H1 (cell line): ENCODE measurements at regions not wholly inside any gene's neighbourhood (a gene's known extent, or its start where the extent isn't known, plus 50 kb on each side); places are given as distances from the start of the nearest gene placed in this dataset.

Experiments used
- CTCF ChIA-PET: fragments of 300-600 bp; sonication (Branson Sonifier 250); formaldehyde crosslinking; loops from one replicate; lab custom pipeline; 2021; ENCODE audit not compliant: partially characterized antibody; lab: Charles Lee
- POLR2A ChIA-PET: fragments of 300-600 bp; sonication (Branson Sonifier 250); formaldehyde crosslinking; loops from one replicate; lab custom pipeline; 2021; ENCODE audit warnings: inconsistent platforms; ENCODE audit not compliant: partially characterized antibody; lab: Charles Lee
- DNase-seq, 2 experiments: peaks; one replicate each; pipeline versions ENCODE4 v3.0.0 to v3.0.0-alpha.2; 2010 to 2022; ENCODE audit warnings: low spot score in 2 of 2, low read depth in 1 of 2, mixed read lengths in 1 of 2
- FAIRE-seq: peaks from 2 replicates; lab custom pipeline; 2011; peaks lifted over from hg19 to GRCh38; lab: Jason Lieb, UNC
- H2AFZ ChIP-seq: 2 replicates; pipeline ENCODE4 v1.8.1; 2012; ENCODE audit warnings: low read length, inconsistent platforms
- H2AK5ac ChIP-seq: 2 replicates; pipeline ENCODE4 v1.6.1; 2013; ENCODE audit warnings: low read depth, low read length
- H2BK120ac ChIP-seq: replicated peaks from 2 replicates; pipeline ENCODE3; 2013; ENCODE audit warnings: low read depth, low read length, inconsistent platforms
- H2BK12ac ChIP-seq: 2 replicates; pipeline ENCODE4 v1.6.1; 2013; ENCODE audit warnings: low read depth, low read length
- H2BK15ac ChIP-seq: 2 replicates; pipeline ENCODE4 v1.6.1; 2013; ENCODE audit warnings: low read length
- H2BK20ac ChIP-seq: 2 replicates; pipeline ENCODE4 v1.6.1; 2013; ENCODE audit warnings: low read length
- H2BK5ac ChIP-seq: 2 replicates; pipeline ENCODE4 v1.6.1; 2013; ENCODE audit warnings: low read depth, low read length
- H3K14ac ChIP-seq: 2 replicates; pipeline ENCODE4 v1.6.1; 2013; ENCODE audit warnings: inconsistent platforms; ENCODE audit not compliant: insufficient read length
- H3K18ac ChIP-seq: 2 replicates; pipeline ENCODE4 v1.6.1; 2013; ENCODE audit warnings: low read length; ENCODE audit errors: extremely low read depth
- H3K23ac ChIP-seq: 2 replicates; pipeline ENCODE4 v1.6.1; 2013; ENCODE audit warnings: inconsistent platforms; ENCODE audit not compliant: insufficient read length
- H3K23me2 ChIP-seq: 2 replicates; pipeline ENCODE4 v1.6.1; 2013; ENCODE audit warnings: low read depth, low read length
- H3K27ac ChIP-seq: 2 replicates; pipeline ENCODE4 v1.6.1; 2011; ENCODE audit warnings: low read depth, low read length, inconsistent platforms
- H3K27me3 ChIP-seq, 4 experiments: replicated peaks in 1 of 4; 1 replicate in 1 of 4; 2 replicates in 3 of 4; pipeline versions ENCODE4 v1.6.1 to v1.8.1; 2011 to 2013; ENCODE audit warnings: low read length in 3 of 4, mild to moderate bottlenecking in 3 of 4, inconsistent platforms in 2 of 4, mixed read lengths in 2 of 4, moderate library complexity in 1 of 4; ENCODE audit not compliant: control insufficient read depth in 3 of 4, insufficient read depth in 3 of 4; ENCODE audit errors: extremely low read depth in 1 of 4
- H3K36me3 ChIP-seq, 4 experiments: 2 replicates each; pipeline versions ENCODE4 v1.6.1 to v1.8.1; 2011 to 2013; ENCODE audit warnings: mild to moderate bottlenecking in 4 of 4, low read length in 3 of 4, moderate library complexity in 2 of 4, control low read depth in 1 of 4, inconsistent platforms in 1 of 4; ENCODE audit not compliant: insufficient read depth in 4 of 4, control insufficient read depth in 2 of 4
- H3K4ac ChIP-seq: replicated peaks from 2 replicates; pipeline ENCODE3; 2013; ENCODE audit warnings: low read length, low read depth, mixed read lengths, inconsistent platforms; ENCODE audit not compliant: insufficient read length
- H3K4me1 ChIP-seq, 4 experiments: replicated peaks in 1 of 4; 1 replicate in 1 of 4; 2 replicates in 3 of 4; pipeline versions ENCODE4 v1.6.1 to v1.8.1; 2011 to 2013; ENCODE audit warnings: low read length in 3 of 4, inconsistent platforms in 2 of 4, mixed read lengths in 1 of 4; ENCODE audit not compliant: insufficient read depth in 4 of 4, control insufficient read depth in 3 of 4
- H3K4me2 ChIP-seq, 2 experiments: 2 replicates each; pipeline versions ENCODE4 v1.6.1 to v1.8.1; 2011 to 2013; ENCODE audit warnings: low read depth in 2 of 2, low read length in 2 of 2, control low read depth in 1 of 2, inconsistent platforms in 1 of 2, mild to moderate bottlenecking in 1 of 2; ENCODE audit not compliant: insufficient read depth in 1 of 2
- H3K4me3 ChIP-seq, 4 experiments: fragments of 200-600, 300-600 bp in 1 of 4; sonication (generic), shearing (Covaris generic), sonication (Bioruptor Twin) in 1 of 4; 2 replicates each; pipeline versions ENCODE4 v1.5.1 to v1.8.1; 2011 to 2016; ENCODE audit warnings: low read length in 4 of 4, low read depth in 3 of 4, control low read depth in 2 of 4, inconsistent platforms in 2 of 4, mild to moderate bottlenecking in 2 of 4, mixed read lengths in 1 of 4, moderate library complexity in 1 of 4; ENCODE audit not compliant: insufficient read depth in 2 of 4; ENCODE audit errors: extremely low read depth in 1 of 4
- H3K56ac ChIP-seq: replicated peaks from 2 replicates; pipeline ENCODE3; 2013; ENCODE audit warnings: low read depth, mild to moderate bottlenecking, mixed read lengths, low read length, inconsistent platforms; ENCODE audit not compliant: insufficient read length
- H3K79me1 ChIP-seq: 2 replicates; pipeline ENCODE4 v1.6.1; 2013; ENCODE audit warnings: low read depth, low read length, control low read depth
- H3K79me2 ChIP-seq, 2 experiments: 2 replicates each; pipeline versions ENCODE4 v1.6.1 to v1.8.1; 2012 to 2013; ENCODE audit warnings: low read length in 2 of 2, mild to moderate bottlenecking in 2 of 2, inconsistent platforms in 1 of 2; ENCODE audit not compliant: insufficient read depth in 2 of 2, control insufficient read depth in 1 of 2
- H3K9ac ChIP-seq, 4 experiments: replicated peaks in 1 of 4; 1 replicate in 1 of 4; 2 replicates in 3 of 4; pipeline versions ENCODE4 v1.6.1 to v1.8.1; 2011 to 2013; ENCODE audit warnings: low read depth in 3 of 4, low read length in 3 of 4, control low read depth in 2 of 4, mild to moderate bottlenecking in 2 of 4, moderate library complexity in 2 of 4, inconsistent platforms in 1 of 4; ENCODE audit errors: extremely low read depth in 1 of 4
- H3K9me3 ChIP-seq, 2 experiments: 2 replicates each; pipeline versions ENCODE4 v1.6.1 to v1.8.1; 2012 to 2013; ENCODE audit warnings: mild to moderate bottlenecking in 2 of 2, moderate library complexity in 2 of 2, control low read depth in 1 of 2, inconsistent platforms in 1 of 2, low read depth in 1 of 2, low read length in 1 of 2, mixed read lengths in 1 of 2; ENCODE audit not compliant: insufficient read depth in 2 of 2
- H4K20me1 ChIP-seq, 2 experiments: replicated peaks in 1 of 2; 2 replicates each; pipeline versions ENCODE3 to v1.8.1; 2011 to 2013; ENCODE audit warnings: inconsistent platforms in 2 of 2, low read length in 2 of 2, mild to moderate bottlenecking in 1 of 2; ENCODE audit not compliant: insufficient read depth in 2 of 2, control insufficient read depth in 1 of 2
- H4K5ac ChIP-seq: 2 replicates; pipeline ENCODE4 v1.6.1; 2013; ENCODE audit warnings: low read length, low read depth, mixed read lengths, inconsistent platforms; ENCODE audit not compliant: insufficient read length
- H4K8ac ChIP-seq: 2 replicates; pipeline ENCODE4 v1.8.0; 2013; ENCODE audit warnings: mild to moderate bottlenecking, moderate library complexity, low read length, inconsistent platforms; ENCODE audit not compliant: insufficient read depth; ENCODE audit errors: extremely low read depth
- H4K91ac ChIP-seq: replicated peaks from 2 replicates; pipeline ENCODE3; 2013; ENCODE audit warnings: low read length, mixed read lengths, inconsistent platforms; ENCODE audit not compliant: insufficient read length
- HDAC6 ChIP-seq: IDR thresholded peaks from one replicate; pipeline ENCODE4 v1.7.1; 2012; ENCODE audit warnings: low read depth, mild to moderate bottlenecking, inconsistent platforms, low read length, moderate library complexity
- KDM1A ChIP-seq: fragments of 200-600, 300-600 bp; sonication (generic); IDR thresholded peaks from 2 replicates; pipeline ENCODE4 v1.7.1; 2016; ENCODE audit warnings: mild to moderate bottlenecking, low read length, borderline replicate concordance
- NANOG ChIP-seq: IDR thresholded peaks from 2 replicates; pipeline ENCODE4 v1.6.1; 2011; ENCODE audit warnings: low read length, low read depth, mild to moderate bottlenecking, inconsistent platforms; ENCODE audit not compliant: insufficient read depth, poor library complexity, severe bottlenecking
- NRF1 ChIP-seq: IDR thresholded peaks from 2 replicates; pipeline ENCODE4 v1.6.1; 2011; ENCODE audit warnings: mild to moderate bottlenecking, low read depth, low read length, improper control_type of control experiment
- RFX5 ChIP-seq: IDR thresholded peaks from 2 replicates; pipeline ENCODE4 v1.6.1; 2011; ENCODE audit warnings: low read depth, low read length, improper control_type of control experiment, borderline replicate concordance
- SIN3A ChIP-seq, 2 experiments: IDR thresholded peaks in 1 of 2; conservative IDR thresholded peaks in 1 of 2; 2 replicates each; pipeline ENCODE4 v1.6.1; 2011 to 2012; ENCODE audit warnings: low read length in 2 of 2, improper control_type of control experiment in 1 of 2, low read depth in 1 of 2, mild to moderate bottlenecking in 1 of 2
- SIX5 ChIP-seq: IDR thresholded peaks from 2 replicates; pipeline ENCODE4 v1.6.1; 2011; ENCODE audit warnings: mild to moderate bottlenecking, low read depth, low read length
- SP2 ChIP-seq: IDR thresholded peaks from 2 replicates; pipeline ENCODE4 v1.6.1; 2012; ENCODE audit warnings: mild to moderate bottlenecking, low read length, inconsistent platforms
- WGBS, 2 experiments: shearing (Covaris generic) in 1 of 2; methylation state at CpG; one replicate each; pipeline versions ENCODE4 v1.1.6 to v1.1.7; 2013 to 2015; ENCODE audit warnings: low lambda C conversion rate in 2 of 2, mixed read lengths in 2 of 2, inconsistent platforms in 1 of 2, low coverage in 1 of 2, missing lambda C conversion rate in 1 of 2; ENCODE audit not compliant: insufficient replicate concordance in 2 of 2, insufficient coverage in 1 of 2, insufficient read length in 1 of 2; ENCODE audit errors: extremely low coverage in 1 of 2, missing lambda C conversion rate in 1 of 2; 5-methylcytosine and 5-hydroxymethylcytosine counted together
- TF ChIP-seq, protein P1 (sequence below): IDR thresholded peaks from 2 replicates; pipeline ENCODE4 v1.6.1; 2012; ENCODE audit warnings: low read length, inconsistent platforms
- TF ChIP-seq, protein P2 (sequence below): IDR thresholded peaks from 2 replicates; pipeline ENCODE4 v1.6.1; 2011; ENCODE audit warnings: low read depth, mild to moderate bottlenecking, low read length; ENCODE audit not compliant: insufficient read depth

DNA sequence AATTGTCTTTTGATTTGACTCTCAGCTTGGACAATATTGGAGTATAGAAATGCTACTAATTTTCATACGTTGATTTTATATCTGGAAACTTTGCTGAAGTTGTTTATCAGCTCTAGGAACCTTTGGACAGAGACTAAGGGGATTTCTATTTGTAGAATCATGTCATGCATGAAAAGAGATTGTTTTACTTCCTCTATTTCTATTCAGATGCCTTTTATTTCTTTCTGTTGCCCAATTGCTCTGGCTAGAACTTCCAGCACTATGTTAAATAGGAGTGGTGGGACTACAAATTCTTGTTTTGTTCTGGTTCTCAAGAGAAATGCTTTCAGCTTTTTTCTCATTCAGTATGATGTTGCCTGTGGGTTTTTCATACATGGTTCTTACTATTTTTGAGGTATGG lies 112.8 kb upstream of the CDH12 start:
- CTCF ChIA-PET = interaction anchor here (0.6 kb wide), 1 partner anchor 419 kb away, joined by 3 read pairs; no protein-coding TSS in a partner anchor
- WGBS, 2 experiments = 100% methylated on average over 1 of the region's 1 CpG; no CpG with 5 or more reads in 1 of the 2 experiments

More for the DNA sequence above, 112.8 kb upstream of the CDH12 start:
- Histone ChIP-seq H3K4ac (no peak overlapping the region), H3K56ac (no peak overlapping the region), H2BK20ac (no peak overlapping the region), H3K23ac (no peak overlapping the region), H4K8ac (no peak overlapping the region), H2AK5ac (no peak overlapping the region), H3K79me1 (no peaks in the 10 kb centered on the region), H3K18ac (no peak overlapping the region), H2BK5ac (no peak overlapping the region), H3K9me3 (0 out of 4 replicates have a peak, but pooled peaks cover 0 to 4% of the 10 kb centered on the region in 2 experiments), H3K27ac (no peak overlapping the region), H3K4me1 (no peaks in the 10 kb centered on the region), H3K4me2 (no peak overlapping the region), H2BK12ac (no peak overlapping the region), H3K4me3 (no peak overlapping the region), H2BK120ac (no peak overlapping the region), H3K36me3 (no peaks in the 10 kb centered on the region), H4K5ac (no peak overlapping the region), H4K91ac (no peak overlapping the region), H2BK15ac (no peak overlapping the region), H2AFZ (no peak overlapping the region), H3K9ac (no peak overlapping the region), H3K23me2 (no peaks in the 10 kb centered on the region), H3K79me2 (no peaks in the 10 kb centered on the region), H3K27me3 (no peaks in the 10 kb centered on the region), H3K14ac (no peak overlapping the region), H4K20me1 (no peaks in the 10 kb centered on the region)
- FAIRE-seq (no peak), DNase-seq (no peak)
- POLR2A ChIA-PET = no interaction called here
- no peak for TF ChIP-seq SIX5
- TF ChIP-seq, protein P1, sequence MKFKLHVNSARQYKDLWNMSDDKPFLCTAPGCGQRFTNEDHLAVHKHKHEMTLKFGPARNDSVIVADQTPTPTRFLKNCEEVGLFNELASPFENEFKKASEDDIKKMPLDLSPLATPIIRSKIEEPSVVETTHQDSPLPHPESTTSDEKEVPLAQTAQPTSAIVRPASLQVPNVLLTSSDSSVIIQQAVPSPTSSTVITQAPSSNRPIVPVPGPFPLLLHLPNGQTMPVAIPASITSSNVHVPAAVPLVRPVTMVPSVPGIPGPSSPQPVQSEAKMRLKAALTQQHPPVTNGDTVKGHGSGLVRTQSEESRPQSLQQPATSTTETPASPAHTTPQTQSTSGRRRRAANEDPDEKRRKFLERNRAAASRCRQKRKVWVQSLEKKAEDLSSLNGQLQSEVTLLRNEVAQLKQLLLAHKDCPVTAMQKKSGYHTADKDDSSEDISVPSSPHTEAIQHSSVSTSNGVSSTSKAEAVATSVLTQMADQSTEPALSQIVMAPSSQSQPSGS = no peak
- no peak for TF ChIP-seq SIN3A (conservative IDR thresholded peaks at IDR 0.05 in 1 of 2, IDR thresholded peaks at IDR 0.05 in 1 of 2; ENCODE audit: low read depth in 1 of 2, low read length in 2 of 2)
- TF ChIP-seq HDAC6 = no peak
- TF ChIP-seq, protein P2, sequence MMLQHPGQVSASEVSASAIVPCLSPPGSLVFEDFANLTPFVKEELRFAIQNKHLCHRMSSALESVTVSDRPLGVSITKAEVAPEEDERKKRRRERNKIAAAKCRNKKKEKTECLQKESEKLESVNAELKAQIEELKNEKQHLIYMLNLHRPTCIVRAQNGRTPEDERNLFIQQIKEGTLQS = no peak
- no peak for TF ChIP-seq KDM1A
- TF ChIP-seq NRF1 = no peak
- no peak for TF ChIP-seq SP2
- no peak for TF ChIP-seq NANOG
- no peak for TF ChIP-seq RFX5
